Suppressor macrophage treated with lipopolysaccharide for 1 hour (primary cell): ENCODE measurements at regions not wholly inside any gene's neighbourhood (a gene's known extent, or its start where the extent isn't known, plus 50 kb on each side); places are given as distances from the start of the nearest gene placed in this dataset.

Experiments
- DNase-seq, 3 donors: peaks; one replicate each; pipeline ENCODE4 v3.0.0-alpha.2; 2020 to 2022

DNA sequence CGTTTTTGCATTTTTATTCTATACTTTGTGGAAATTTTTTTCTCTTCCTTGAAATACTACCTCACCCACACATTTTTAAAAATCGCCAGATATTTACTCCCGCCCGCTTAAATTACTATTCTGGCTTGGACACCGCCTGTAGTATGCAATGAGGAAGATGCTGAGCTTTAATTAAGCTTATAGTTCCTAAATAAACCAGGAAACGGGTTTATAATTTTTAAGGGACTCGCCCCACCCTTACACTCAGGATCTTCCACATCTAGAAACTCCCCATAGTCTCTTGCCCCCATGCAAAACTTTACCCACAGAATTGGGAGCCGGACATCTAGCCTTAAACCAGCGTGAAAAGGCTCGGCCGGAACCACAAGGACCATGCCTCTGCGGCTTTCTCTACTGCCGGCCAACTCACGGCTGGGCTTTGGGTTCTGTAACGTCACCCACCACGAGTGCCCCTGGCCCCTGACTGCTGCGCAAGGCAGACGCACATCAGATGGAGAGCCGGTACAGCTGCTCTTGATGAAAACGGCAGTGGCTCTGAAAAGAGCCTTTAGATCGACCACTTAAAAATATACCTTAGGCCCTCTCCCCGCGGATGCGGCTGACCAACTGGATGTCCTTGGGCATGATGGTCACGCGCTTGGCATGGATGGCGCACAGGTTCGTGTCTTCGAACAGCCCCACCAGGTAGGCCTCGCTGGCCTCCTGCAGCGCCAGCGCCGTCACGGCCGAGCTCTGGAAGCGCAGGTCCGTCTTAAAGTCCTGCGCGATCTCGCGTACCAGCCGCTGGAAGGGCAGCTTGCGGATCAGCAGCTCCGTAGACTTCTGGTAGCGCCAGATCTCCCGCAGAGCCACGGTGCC is 66.3 kb downstream of the FAM72B start:
- peak in 1 of 3 donors; percentile 1 for DNase-seq
